Fibroblast of villous mesenchyme (primary cell): ENCODE measurements at regions not wholly inside any gene's neighbourhood (a gene's known extent, or its start where the extent isn't known, plus 50 kb on each side); places are given as distances from the start of the nearest gene placed in this dataset.

ENCODE experiments used
- DNase-seq: peaks from one replicate; pipeline ENCODE4 v3.0.0-alpha.2; 2010; ENCODE audit warnings: low read depth
- H3K4me3 ChIP-seq: 2 replicates; pipeline ENCODE4 v1.5.1; 2011; ENCODE audit warnings: low read depth, mild to moderate bottlenecking, low read length
- TF ChIP-seq, protein P1 (sequence below): IDR thresholded peaks from 2 replicates; pipeline ENCODE4 v1.5.1; 2012; ENCODE audit warnings: low read depth, mild to moderate bottlenecking, low read length; ENCODE audit not compliant: insufficient read depth

DNA sequence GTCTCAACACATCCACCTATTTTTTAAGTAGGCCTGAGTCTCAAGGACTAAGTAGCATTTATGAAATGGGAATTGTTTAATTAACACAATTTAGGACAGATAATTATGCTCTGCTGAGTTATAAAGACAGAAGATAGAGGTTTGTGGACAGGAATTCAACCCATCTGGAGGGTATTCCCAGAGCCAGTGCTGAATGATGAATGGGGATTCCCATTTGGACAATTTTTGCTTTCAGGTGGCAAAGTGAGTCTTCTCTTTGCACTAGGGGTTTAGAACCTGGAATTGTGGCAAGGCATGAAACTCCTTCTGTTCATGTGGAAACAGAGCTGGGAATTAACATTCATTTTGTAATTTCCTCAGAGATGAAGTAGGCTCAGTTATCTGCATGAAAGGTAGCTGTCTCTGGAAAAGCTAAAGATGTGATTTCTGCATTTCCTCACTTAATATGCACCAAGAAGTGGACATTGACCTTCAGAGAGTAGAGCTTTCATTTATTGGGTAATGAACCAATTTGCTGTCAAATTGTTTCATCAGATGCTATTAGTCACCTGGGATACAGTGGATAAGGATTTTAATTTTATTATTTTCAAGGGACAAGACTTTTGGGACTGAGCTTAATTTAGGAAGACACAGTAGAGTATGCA is 212.1 kb upstream of the NRXN1 start:
- no peak overlapping the region for H3K4me3 ChIP-seq
- DNase-seq, result no peak
- TF ChIP-seq, protein P1, sequence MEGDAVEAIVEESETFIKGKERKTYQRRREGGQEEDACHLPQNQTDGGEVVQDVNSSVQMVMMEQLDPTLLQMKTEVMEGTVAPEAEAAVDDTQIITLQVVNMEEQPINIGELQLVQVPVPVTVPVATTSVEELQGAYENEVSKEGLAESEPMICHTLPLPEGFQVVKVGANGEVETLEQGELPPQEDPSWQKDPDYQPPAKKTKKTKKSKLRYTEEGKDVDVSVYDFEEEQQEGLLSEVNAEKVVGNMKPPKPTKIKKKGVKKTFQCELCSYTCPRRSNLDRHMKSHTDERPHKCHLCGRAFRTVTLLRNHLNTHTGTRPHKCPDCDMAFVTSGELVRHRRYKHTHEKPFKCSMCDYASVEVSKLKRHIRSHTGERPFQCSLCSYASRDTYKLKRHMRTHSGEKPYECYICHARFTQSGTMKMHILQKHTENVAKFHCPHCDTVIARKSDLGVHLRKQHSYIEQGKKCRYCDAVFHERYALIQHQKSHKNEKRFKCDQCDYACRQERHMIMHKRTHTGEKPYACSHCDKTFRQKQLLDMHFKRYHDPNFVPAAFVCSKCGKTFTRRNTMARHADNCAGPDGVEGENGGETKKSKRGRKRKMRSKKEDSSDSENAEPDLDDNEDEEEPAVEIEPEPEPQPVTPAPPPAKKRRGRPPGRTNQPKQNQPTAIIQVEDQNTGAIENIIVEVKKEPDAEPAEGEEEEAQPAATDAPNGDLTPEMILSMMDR, result no peak

DNA sequence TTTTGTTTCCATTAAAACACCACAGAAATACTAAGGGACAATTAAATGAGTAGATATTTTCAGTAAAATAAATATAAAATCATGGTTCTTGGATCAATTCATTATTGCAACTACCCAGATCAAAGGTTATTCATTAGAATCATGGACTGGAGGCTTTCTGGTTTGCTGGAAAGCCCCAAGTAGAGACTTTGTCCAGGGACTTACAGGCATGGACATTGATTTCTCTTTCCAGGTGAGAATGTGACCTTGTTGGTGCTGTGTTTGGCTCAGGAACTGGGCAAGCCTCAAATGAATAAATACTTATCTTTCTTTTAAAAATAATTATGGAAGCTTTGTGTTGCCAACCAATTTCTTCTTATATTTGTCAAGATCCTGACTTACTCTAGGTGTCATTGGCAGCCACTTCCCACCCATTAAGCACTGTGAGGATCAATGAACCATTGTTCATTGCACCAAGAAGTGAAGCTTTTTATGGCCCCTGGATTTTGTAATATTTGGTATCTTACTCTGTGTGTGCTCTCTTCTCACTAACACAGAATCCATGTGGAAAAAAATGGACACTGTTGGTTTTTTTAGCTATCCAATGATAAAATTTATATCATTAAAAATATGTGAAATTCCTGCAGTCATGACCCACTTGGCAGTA is 205.8 kb upstream of the NRXN1 start:
- H3K4me3 ChIP-seq, result no peak overlapping the region
- DNase-seq, result no peak
- TF ChIP-seq, protein P1, result no peak

DNA sequence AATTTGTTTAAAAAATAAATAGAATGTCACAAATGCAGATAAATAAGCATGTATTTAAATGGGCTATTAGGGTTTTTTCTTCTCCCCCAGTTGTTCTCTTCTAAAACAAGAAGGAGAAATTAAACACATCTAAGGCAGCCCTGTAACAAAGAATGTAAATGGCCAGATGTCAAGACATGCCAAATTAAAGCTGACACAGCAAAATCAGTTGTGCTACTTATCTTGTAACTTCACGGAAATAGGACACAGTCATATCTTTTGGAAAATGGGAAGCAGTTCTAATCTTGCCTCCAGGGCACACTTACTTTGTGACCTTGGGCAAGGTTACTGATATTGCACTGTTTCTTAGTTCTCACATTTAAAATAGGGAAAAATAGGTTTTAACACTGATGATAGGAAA is 200.1 kb upstream of the NRXN1 start:
- no peak overlapping the region for H3K4me3 ChIP-seq
- no peak for DNase-seq
- TF ChIP-seq, protein P1, result no peak

DNA sequence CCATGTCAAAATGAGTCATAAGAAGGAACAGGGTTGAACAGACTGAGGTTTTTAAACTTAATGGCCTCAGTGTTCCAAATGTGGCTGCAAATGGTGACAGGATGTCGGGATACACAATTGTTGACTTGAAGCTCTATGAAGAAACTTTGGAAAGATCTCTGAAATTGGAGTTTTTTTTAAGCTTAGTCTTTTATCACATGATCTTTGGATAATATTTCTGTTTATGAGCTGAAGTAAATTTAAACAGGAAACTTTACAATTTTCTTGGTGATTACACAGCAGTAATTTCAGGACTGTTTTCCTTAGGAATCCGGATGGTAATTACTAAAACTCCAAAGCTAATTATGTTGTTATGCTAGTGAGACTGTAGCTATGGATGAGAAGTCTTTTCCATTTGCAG is 199.1 kb upstream of the NRXN1 start:
- TF ChIP-seq, protein P1, result no peak
- no peak for DNase-seq
- no peak overlapping the region for H3K4me3 ChIP-seq

DNA sequence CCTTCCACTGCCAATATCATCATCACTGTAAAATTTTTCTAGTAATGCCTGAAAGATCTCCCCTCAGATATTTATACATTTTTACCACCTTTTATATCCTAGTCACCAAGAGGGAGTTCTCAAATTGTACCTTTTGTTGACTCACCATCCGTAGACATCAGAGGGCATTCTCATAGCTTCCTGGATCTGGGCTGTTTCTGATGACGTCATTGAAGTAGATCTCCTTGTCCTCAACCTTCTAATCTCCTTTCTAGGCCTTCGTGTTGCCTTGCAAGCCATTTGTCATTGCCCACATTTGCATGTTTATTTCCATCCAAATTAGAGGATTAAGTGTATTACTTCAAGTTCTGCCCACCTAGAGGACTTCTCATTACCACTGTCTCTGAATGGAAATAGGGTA is 193.4 kb upstream of the NRXN1 start:
- TF ChIP-seq, protein P1, result no peak
- no peak overlapping the region for H3K4me3 ChIP-seq
- no peak for DNase-seq

DNA sequence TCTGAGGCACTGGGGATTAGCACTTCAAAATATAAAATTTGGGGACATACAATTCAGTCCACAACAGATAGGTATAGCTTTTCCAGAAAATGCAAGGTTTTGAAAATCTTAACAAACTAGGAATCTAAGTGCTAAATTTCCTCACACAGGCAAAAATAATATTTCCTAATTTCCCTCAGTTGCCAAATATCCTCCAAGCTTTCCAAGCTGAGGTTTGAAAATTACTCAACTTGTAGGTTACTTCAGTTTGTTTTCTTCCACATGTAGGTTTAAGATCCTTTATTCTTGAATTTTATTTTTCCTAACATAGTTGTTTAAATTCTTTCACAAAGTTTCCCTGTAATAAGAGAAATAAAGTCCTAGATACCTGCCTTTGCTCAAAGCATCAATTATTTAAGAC is 192.9 kb upstream of the NRXN1 start:
- H3K4me3 ChIP-seq, result no peak overlapping the region
- DNase-seq, result no peak
- TF ChIP-seq, protein P1, result no peak
